Adipocyte (in vitro differentiated cells): ENCODE measurements at regions not wholly inside any gene's neighbourhood (a gene's known extent, or its start where the extent isn't known, plus 50 kb on each side); places are given as distances from the start of the nearest gene placed in this dataset.

Experiments
- DNase-seq: peaks from one replicate; pipeline ENCODE4 v3.0.0-alpha.2; 2015; ENCODE audit warnings: low read depth
- H3K27me3 ChIP-seq: replicated peaks from 2 replicates; pipeline ENCODE4 v1.7.0; 2013; ENCODE audit warnings: mild to moderate bottlenecking, low read length, moderate library complexity; ENCODE audit not compliant: control insufficient read depth, insufficient read depth
- H3K36me3 ChIP-seq: 2 replicates; pipeline ENCODE4 v1.7.0; 2013; ENCODE audit warnings: low read length, mild to moderate bottlenecking, moderate library complexity; ENCODE audit not compliant: control insufficient read depth, insufficient read depth, severe bottlenecking
- H3K4me1 ChIP-seq: 2 replicates; pipeline ENCODE4 v1.7.0; 2013; ENCODE audit warnings: mild to moderate bottlenecking, low read length, moderate library complexity; ENCODE audit not compliant: control insufficient read depth, insufficient read depth
- H3K4me3 ChIP-seq: 2 replicates; pipeline ENCODE4 v1.7.0; 2013; ENCODE audit warnings: mild to moderate bottlenecking, low read length, moderate library complexity
- H3K9ac ChIP-seq: 2 replicates; pipeline ENCODE4 v1.7.0; 2013; ENCODE audit warnings: mild to moderate bottlenecking, low read length, moderate library complexity
- H3K9me3 ChIP-seq: 2 replicates; pipeline ENCODE4 v1.7.0; 2013; ENCODE audit warnings: mild to moderate bottlenecking, low read length, moderate library complexity; ENCODE audit not compliant: control insufficient read depth

GRCh38 chr4:38503689-38504395, 160.2 kb upstream of the KLF3 start:
- Histone ChIP-seq H3K27me3 (peaks cover 3% of the 10 kb centered on the region), H3K36me3 (no peaks in the 10 kb centered on the region), H3K4me3 (no peak overlapping the region), H3K4me1 (no peaks in the 10 kb centered on the region), H3K9me3 (no peaks in the 10 kb centered on the region), H3K9ac (no peak overlapping the region)
- DNase-seq = no peak

DNA sequence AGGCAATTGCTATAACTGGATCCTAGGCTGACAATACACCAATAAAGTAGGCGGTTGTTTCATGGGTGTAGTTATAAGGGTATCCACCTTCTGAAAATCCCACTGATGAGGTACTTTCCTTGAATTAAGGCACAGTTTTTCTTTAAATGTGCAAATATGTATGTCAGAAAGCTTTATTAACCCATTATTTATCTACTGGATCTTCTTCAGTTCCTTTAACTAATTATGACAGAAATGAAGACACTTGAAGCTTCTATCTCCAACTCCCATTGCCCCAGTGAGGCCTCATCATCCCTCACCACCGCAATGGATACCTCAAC, 159.6 kb upstream of the KLF3 start:
- no peaks in the 10 kb centered on the region for H3K4me1 ChIP-seq
- H3K27me3 ChIP-seq = peaks cover 3% of the 10 kb centered on the region
- H3K4me3 ChIP-seq = no peak overlapping the region
- DNase-seq = no peak
- no peak overlapping the region for H3K9ac ChIP-seq
- H3K9me3 ChIP-seq = peaks cover 2% of the 10 kb centered on the region
- H3K36me3 ChIP-seq = no peaks in the 10 kb centered on the region

GRCh38 chr4:38509551-38509950, 154.4 kb upstream of the KLF3 start:
- peaks cover 3% of the 10 kb centered on the region for H3K9me3 ChIP-seq
- no peak overlapping the region for H3K9ac ChIP-seq
- DNase-seq = no peak
- H3K36me3 ChIP-seq = no peaks in the 10 kb centered on the region
- no peak overlapping the region for H3K4me3 ChIP-seq
- H3K4me1 ChIP-seq = no peaks in the 10 kb centered on the region
- peaks cover 3% of the 10 kb centered on the region for H3K27me3 ChIP-seq

- Histone ChIP-seq H3K4me1 (no peaks in the 10 kb centered on the region), H3K4me3 (no peak overlapping the region), H3K27me3 (peaks cover 3% of the 10 kb centered on the region)
These were observed 153.8 kb upstream of the KLF3 start for GRCh38 chr4:38510201-38510600.

DNA sequence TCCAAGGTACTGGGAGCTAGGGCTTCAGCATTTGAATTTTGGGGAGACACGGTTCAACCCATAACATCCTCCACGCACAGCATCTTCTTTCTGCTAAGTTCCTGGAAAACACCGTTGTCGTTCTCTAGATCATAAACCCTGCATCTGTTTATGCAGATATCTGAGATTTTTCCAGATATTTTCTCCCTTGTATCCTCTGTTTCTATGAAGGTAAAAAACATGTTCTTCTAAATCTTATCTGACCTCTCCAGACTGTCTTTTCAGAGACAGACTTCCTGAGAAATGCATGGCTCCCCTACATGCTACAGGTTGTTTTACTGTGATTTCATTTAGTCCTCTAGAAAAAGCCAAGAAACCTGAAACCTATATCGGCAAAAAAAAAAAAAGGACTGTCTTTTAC, 152.3 kb upstream of the KLF3 start:
- Histone ChIP-seq H3K9me3 (peaks cover 3% of the 10 kb centered on the region), H3K27me3 (peaks cover 3% of the 10 kb centered on the region), H3K4me1 (no peaks in the 10 kb centered on the region), H3K9ac (no peak overlapping the region), H3K4me3 (no peak overlapping the region), H3K36me3 (no peaks in the 10 kb centered on the region)
- DNase-seq = no peak

More at GRCh38 chr4:38510201-38510600, 153.8 kb upstream of the KLF3 start:
- Histone ChIP-seq H3K36me3 (no peaks in the 10 kb centered on the region), H3K9me3 (peaks cover 3% of the 10 kb centered on the region), H3K9ac (no peak overlapping the region)
- DNase-seq = no peak

DNA sequence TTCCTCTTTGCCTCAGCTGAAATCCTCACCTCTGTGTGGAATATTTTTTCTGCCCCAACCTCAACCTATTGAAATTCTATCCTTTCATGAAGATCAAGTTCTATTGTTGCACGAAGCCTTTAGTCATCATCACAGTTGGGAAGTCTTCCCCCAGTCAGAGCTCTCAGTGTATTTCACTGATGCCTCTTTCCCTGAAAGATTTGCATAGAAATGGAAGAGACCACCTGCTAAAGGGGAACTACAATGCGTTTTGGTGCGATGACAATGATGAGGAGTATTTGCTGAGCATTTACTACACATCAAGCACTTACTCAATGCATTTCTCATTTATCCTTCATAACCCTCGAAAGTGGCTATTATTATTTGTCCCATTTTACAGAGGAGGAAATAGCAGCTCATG, 151.2 kb upstream of the KLF3 start:
- Histone ChIP-seq H3K9me3 (peaks cover 3% of the 10 kb centered on the region), H3K4me3 (no peak overlapping the region), H3K4me1 (no peaks in the 10 kb centered on the region), H3K27me3 (no peaks in the 10 kb centered on the region), H3K9ac (no peak overlapping the region), H3K36me3 (no peaks in the 10 kb centered on the region)
- no peak for DNase-seq

DNA sequence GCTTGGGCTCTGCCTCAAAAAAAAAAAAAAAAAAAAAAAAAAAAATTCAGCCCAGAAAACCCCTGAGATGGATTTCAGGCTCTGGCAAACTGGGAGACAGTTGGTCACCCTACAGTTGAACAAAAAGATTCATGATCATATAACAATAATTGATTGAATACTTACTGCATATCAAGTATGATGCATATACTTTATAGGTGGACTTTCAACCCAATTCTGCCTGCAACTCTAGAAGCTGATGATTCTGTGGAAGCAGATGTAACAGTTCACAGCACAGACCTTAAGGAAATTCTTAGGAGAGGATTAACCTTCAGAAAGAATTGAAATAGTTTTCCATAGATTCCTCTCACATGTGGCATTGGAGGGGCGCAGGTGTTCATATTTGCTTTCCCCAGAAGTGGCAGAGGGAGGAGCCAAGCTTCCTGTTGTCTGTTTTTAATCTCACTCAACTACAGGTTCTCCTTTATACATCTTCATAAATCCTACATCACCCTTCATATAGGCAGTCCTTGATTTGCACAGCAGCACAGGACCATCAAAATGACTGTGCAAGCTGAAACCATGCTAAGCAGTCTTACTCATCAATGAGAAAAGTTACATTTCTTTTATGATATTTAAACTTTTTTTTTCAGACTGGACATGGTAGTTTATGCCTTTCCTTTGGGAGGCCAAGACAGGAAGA, 149.4 kb upstream of the KLF3 start:
- no peak overlapping the region for H3K4me3 ChIP-seq
- H3K9ac ChIP-seq = no peak overlapping the region
- no peak for DNase-seq
- H3K4me1 ChIP-seq = no peaks in the 10 kb centered on the region
- no peaks in the 10 kb centered on the region for H3K36me3 ChIP-seq
- no peaks in the 10 kb centered on the region for H3K27me3 ChIP-seq
- H3K9me3 ChIP-seq = no peaks in the 10 kb centered on the region

GRCh38 chr4:38516190-38516589, 147.8 kb upstream of the KLF3 start:
- no peak overlapping the region for H3K4me3 ChIP-seq
- H3K36me3 ChIP-seq = no peaks in the 10 kb centered on the region

GRCh38 chr4:38519666-38520065, 144.3 kb upstream of the KLF3 start:
- Histone ChIP-seq H3K4me3 (no peak overlapping the region), H3K9me3 (no peaks in the 10 kb centered on the region), H3K9ac (no peak overlapping the region), H3K36me3 (no peaks in the 10 kb centered on the region), H3K27me3 (no peaks in the 10 kb centered on the region), H3K4me1 (no peaks in the 10 kb centered on the region)
- DNase-seq = no peak

More at GRCh38 chr4:38516190-38516589, 147.8 kb upstream of the KLF3 start:
- no peaks in the 10 kb centered on the region for H3K4me1 ChIP-seq
- DNase-seq = no peak
- H3K9ac ChIP-seq = no peak overlapping the region
- no peaks in the 10 kb centered on the region for H3K27me3 ChIP-seq
- no peaks in the 10 kb centered on the region for H3K9me3 ChIP-seq

GRCh38 chr4:38523054-38523453, 140.9 kb upstream of the KLF3 start:
- Histone ChIP-seq H3K27me3 (no peaks in the 10 kb centered on the region), H3K9me3 (no peaks in the 10 kb centered on the region), H3K4me3 (no peak overlapping the region), H3K4me1 (no peaks in the 10 kb centered on the region), H3K36me3 (no peaks in the 10 kb centered on the region), H3K9ac (no peak overlapping the region)
- DNase-seq = no peak

DNA sequence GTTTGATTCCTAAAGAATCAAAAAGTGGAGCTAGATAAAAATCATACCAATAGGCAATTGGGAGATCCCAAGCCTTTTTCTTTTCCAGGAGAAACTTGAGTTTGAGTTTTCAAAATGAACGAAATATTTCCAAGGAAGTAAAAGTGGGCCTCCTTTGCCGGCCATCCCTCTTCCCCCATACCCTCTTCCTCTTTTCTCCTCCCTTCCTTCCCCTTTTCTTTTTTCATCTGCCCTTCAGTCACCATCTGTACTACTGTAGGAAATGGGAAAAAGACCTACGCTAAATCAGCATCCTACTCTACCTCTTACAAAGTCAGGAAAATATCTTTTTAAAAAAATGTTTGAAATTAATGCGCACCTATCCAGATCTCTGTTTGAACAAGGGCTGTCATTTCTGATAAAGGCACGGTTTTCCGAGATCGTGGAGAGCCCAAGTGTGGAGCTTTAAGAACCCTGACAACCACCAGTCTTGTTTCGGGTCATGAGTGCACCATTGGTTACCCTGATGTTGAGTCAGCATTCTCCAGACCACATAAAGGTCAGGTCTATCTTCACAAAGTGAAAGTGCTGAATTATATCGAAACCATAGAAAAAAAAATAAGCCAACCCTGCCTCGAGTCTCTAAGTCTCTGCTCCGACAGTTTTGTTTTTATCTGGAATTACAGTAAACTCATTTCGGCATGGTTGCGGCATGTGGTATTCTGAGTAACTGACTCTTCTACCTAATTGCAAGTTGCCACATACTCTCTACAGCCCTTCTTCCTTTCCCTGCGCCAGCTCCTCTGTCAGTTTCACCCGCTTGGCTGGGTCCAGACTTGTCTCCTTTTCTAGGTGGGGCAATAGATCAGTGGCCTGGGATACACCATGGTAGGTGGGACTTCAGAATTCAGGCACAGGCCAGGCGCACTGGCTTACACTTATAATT, 140.2 kb upstream of the KLF3 start:
- Histone ChIP-seq H3K27me3 (no peaks in the 10 kb centered on the region), H3K9ac (no peak overlapping the region), H3K36me3 (no peaks in the 10 kb centered on the region), H3K9me3 (no peaks in the 10 kb centered on the region), H3K4me1 (no peaks in the 10 kb centered on the region), H3K4me3 (no peak overlapping the region)
- DNase-seq = no peak
